ENCODE measurements at regions not wholly inside any gene's neighbourhood (a gene's known extent, or its start where the extent isn't known, plus 50 kb on each side); places are given as distances from the start of the nearest gene placed in this dataset.

DNA sequence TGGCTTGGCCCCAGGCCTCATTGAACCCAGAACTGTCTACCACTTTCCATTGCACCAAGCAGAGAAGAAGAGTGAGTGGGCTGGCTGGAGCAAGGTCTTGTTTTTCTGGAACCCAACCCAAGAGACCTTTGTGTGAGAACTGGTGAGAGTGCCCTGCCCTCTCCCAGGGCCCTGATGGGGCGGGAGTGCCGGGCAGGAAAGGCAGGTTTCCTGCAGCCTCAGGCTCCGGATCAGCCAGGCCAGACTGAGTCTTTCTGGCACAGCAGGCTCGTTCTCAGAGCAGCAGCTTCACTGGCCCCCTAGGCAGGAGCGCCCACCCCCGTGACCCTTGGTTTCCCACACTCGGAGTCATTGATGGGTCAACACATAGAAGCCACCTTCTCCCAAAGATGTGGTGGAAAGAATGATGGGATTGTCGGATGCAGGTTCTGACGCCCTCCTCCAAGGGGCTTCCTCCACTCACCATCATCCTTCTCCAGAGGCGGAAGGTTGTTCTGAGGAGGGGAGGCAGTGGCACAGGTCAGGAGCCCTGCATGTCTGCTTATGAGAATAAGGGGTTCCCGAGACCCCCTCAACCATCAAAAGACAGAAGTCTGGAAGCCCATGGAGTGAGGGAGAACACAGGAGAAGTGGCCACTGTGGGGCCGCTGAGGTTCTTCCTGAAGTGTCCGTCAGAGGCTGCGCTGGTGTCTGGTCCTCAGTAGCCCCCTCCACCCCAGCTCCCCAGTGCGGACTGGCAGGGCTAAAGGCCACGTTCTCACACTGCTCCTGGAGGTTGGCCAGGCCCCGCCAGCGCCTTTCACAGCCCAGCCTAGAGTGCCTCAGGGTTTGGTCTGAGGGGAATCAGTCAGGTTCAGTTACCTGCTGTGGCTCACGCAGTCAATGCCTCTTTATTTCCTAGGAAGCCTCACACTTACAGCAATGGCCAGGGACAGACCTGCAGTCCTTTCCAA, 62.8 kb upstream of the LAPTM4A start:
- peak overlapping the region; percentile 68 for H3K27ac ChIP-seq
- TF ChIP-seq, protein P1, sequence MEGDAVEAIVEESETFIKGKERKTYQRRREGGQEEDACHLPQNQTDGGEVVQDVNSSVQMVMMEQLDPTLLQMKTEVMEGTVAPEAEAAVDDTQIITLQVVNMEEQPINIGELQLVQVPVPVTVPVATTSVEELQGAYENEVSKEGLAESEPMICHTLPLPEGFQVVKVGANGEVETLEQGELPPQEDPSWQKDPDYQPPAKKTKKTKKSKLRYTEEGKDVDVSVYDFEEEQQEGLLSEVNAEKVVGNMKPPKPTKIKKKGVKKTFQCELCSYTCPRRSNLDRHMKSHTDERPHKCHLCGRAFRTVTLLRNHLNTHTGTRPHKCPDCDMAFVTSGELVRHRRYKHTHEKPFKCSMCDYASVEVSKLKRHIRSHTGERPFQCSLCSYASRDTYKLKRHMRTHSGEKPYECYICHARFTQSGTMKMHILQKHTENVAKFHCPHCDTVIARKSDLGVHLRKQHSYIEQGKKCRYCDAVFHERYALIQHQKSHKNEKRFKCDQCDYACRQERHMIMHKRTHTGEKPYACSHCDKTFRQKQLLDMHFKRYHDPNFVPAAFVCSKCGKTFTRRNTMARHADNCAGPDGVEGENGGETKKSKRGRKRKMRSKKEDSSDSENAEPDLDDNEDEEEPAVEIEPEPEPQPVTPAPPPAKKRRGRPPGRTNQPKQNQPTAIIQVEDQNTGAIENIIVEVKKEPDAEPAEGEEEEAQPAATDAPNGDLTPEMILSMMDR (conservative IDR thresholded peaks at IDR 0.05), result no peak

GRCh38 chr2:20113004-20113796, 61.8 kb upstream of the LAPTM4A start:
- TF ChIP-seq, protein P1 (conservative IDR thresholded peaks at IDR 0.05), result no peak
- H3K27ac ChIP-seq, result peak overlapping the region; percentile 68

DNA sequence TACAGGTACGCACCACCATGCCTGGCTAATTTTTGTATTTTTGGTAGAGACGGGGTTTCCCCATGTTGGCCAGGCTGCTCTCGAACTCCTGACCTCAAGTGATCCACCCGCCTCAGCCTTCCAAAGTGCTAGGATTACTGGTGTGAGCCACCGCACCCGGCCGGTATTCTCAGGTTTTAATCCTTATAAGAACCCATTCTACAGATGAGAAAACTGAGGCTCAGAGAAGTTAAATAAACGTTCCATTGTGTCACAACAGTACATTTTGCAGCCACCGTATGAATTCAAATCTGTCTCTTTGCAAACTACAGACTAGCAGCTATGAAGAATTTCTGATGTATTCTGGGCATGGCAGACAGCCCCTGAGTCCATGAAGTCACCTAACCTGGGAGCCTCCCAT, 60.9 kb upstream of the LAPTM4A start:
- H3K27ac ChIP-seq, result peak overlapping the region; percentile 68; the same call in 1 of the 2 replicates

- TF ChIP-seq, protein P1 (conservative IDR thresholded peaks at IDR 0.05), result no peak
These were observed 60.1 kb upstream of the LAPTM4A start for GRCh38 chr2:20111311-20112131.

GRCh38 chr2:20110876-20111275, 59.4 kb upstream of the LAPTM4A start:
- peak overlapping the region; percentile 13; the same call in 1 of the 2 replicates for H3K27ac ChIP-seq
- TF ChIP-seq, protein P1 (conservative IDR thresholded peaks at IDR 0.05), result no peak

More at GRCh38 chr2:20111311-20112131, 60.1 kb upstream of the LAPTM4A start:
- H3K27ac ChIP-seq, result peak overlapping the region; percentile 13; the same call in 1 of the 2 replicates

DNA sequence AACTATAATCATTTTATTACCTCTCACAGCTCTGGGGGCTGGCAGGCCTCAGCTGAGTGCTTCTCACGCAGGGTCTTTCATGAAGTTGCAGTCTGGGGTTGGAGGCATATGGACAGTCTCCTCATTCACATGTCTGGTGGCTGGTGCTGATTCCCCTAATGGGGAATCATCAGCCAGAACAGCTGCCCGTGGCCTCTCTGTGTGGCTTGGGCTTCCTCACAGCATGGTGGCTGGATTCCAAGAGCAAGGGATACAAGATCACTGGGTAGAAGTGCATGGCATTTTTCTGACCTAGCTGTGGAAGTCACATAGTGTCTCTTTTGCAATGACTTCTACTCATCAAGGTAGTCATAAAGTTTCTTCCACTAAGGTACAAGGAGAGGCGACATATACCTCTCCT, 59.0 kb upstream of the LAPTM4A start:
- TF ChIP-seq, protein P1 (conservative IDR thresholded peaks at IDR 0.05), result no peak
- H3K27ac ChIP-seq, result no peak overlapping the region

GRCh38 chr2:20108655-20109396, 57.4 kb upstream of the LAPTM4A start:
- TF ChIP-seq, protein P1 (conservative IDR thresholded peaks at IDR 0.05), result no peak
- no peak overlapping the region for H3K27ac ChIP-seq

All from VCaP (cell line).